BLaER1 treated with 17β-estradiol and CSF1 and Interleukin-3, amounts not matched to agents 10 nM and 100 nM (cell line): ENCODE measurements at regions not wholly inside any gene's neighbourhood (a gene's known extent, or its start where the extent isn't known, plus 50 kb on each side); places are given as distances from the start of the nearest gene placed in this dataset.

Source experiments
- H3K27ac ChIP-seq, 11 experiments: shearing (Covaris generic); formaldehyde crosslinking; 2 replicates each; pipeline ENCODE4 v1.8.1; 2022
- H3K27me3 ChIP-seq, 11 experiments: shearing (Covaris generic); formaldehyde crosslinking; 2 replicates each; pipeline ENCODE4 v1.8.1; 2022
- H3K36me3 ChIP-seq, 11 experiments: shearing (Covaris generic); formaldehyde crosslinking; 2 replicates each; pipeline ENCODE4 v1.8.1; 2022
- H3K4me1 ChIP-seq, 10 experiments: shearing (Covaris generic); formaldehyde crosslinking; 2 replicates each; pipeline ENCODE4 v1.8.1; 2022
- H3K4me2 ChIP-seq, 11 experiments: shearing (Covaris generic); formaldehyde crosslinking; 2 replicates each; pipeline ENCODE4 v1.8.1; 2022
- H3K4me3 ChIP-seq, 10 experiments: shearing (Covaris generic); formaldehyde crosslinking; 2 replicates each; pipeline ENCODE4 v1.8.1; 2022
- H3K9ac ChIP-seq, 11 experiments: shearing (Covaris generic); formaldehyde crosslinking; 2 replicates each; pipeline ENCODE4 v1.8.1; 2022
- H3K9me3 ChIP-seq, 11 experiments: shearing (Covaris generic); formaldehyde crosslinking; replicated peaks in 1 of 11; 2 replicates each; pipeline ENCODE4 v1.8.1; 2022
- H4K20me1 ChIP-seq, 11 experiments: shearing (Covaris generic); formaldehyde crosslinking; 2 replicates each; pipeline ENCODE4 v1.8.1; 2022
- Cebpa-rat ChIP-seq, 11 experiments: shearing (Covaris generic); IDR thresholded peaks; 2 replicates each; pipeline ENCODE4 v1.8.1; 2022

DNA sequence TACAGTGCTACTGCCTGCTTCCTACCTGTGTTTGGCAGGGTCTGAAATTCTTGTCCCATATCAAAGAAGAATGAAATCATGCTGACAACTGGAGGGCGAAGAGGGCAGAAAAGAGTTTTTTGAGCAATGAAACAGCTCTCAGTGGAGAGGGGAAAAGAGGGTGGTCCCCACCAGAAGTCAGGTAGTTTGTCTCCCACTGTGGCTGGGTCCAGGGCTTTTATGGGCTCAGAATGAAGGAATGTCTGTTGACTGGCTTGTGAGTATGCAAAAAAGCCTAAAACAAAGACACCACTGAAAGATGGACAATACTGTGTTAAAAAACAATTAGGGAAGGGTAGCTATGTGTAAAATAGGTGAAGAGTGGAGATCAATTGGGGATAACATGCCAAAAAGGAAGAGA is 115.0 kb downstream of the ADAM29 start:
- Histone ChIP-seq H3K36me3 (peaks cover 0 to 8% (median 0%) of the 10 kb centered on the region in 11 experiments; a peak in 1 of 22 replicates), H3K4me1 (peaks cover 0 to 5% (median 0%) of the 10 kb centered on the region in 10 experiments; a peak in 2 of 20 replicates), H4K20me1 (no peaks in the 10 kb centered on the region), H3K9ac (no peak overlapping the region), H3K4me2 (no peak overlapping the region), H3K4me3 (no peak overlapping the region), H3K27me3 (no peaks in the 10 kb centered on the region), H3K27ac (no peak overlapping the region), H3K9me3 (peaks cover 30 to 53% (median 44%) of the 10 kb centered on the region in 11 experiments)
- TF ChIP-seq Cebpa-rat (IDR thresholded peaks at IDR 0.05): no peak

DNA sequence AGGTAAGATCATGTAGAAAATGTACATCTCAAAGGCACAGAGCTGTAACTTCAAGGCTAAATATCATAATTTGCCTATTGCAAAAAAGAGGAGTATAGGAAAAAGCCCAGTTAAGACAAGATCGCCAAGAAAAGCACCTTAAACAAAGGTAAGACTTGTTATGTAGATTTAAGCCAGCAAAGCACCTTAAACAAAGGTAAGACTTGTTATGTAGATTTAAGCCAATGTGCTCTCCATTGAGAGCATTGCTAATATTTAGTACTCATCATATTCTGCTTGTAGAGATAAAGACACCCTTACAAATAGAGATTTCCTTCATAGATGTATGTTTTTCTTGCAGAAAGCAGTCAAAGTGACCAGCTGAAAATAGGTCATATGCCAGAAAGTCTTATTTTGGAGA is 115.8 kb downstream of the ADAM29 start:
- peaks cover 0 to 8% (median 0%) of the 10 kb centered on the region in 11 experiments; a peak in 1 of 22 replicates for H3K36me3 ChIP-seq
- H4K20me1 ChIP-seq: no peaks in the 10 kb centered on the region
- peak overlapping the region in 2 of 11 experiments; percentile 5 to 10; a peak in 1 of 22 replicates for H3K4me2 ChIP-seq
- peaks cover 0 to 5% (median 0%) of the 10 kb centered on the region in 10 experiments; a peak in 2 of 20 replicates for H3K4me1 ChIP-seq
- H3K4me3 ChIP-seq: no peak overlapping the region
- peaks cover 24 to 45% (median 36%) of the 10 kb centered on the region in 11 experiments for H3K9me3 ChIP-seq
- H3K27ac ChIP-seq: no peak overlapping the region
- no peak for TF ChIP-seq Cebpa-rat (IDR thresholded peaks at IDR 0.05)
- no peaks in the 10 kb centered on the region for H3K27me3 ChIP-seq
- no peak overlapping the region for H3K9ac ChIP-seq

DNA sequence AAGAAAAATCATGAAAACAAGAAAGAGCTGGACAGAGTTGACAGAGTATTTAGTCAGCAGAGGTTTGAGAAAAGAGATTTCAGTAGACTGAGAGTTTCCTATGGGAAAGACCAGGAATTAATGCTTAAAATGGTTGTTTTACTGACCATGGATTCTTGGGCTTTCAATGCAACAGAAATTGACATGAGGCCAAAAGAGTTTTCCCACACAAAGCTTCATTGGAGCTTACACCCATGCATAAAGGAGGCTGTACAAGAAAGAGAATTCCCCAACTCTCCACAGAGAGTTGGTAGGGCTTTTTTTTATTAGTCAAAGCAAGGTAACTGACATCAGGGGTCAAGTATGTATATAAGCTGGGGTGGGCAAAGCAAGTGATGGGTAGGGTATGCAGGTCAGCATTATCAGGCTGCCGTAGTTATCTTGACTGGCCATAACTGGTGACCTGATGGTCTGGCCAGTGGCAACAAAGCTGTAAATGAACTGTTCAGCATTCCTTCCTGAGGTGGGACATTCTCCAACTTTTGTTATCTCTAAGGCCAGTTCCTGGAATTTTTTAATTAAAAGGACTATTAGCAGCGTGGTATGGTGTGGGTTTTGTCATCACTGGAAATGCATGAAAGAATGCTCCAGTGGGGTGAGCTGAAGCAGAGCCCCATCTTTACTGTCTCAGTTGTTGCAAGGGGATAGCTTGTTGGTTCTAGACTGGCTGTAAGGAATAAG is 117.0 kb downstream of the ADAM29 start:
- Histone ChIP-seq H4K20me1 (no peaks in the 10 kb centered on the region), H3K9ac (no peak overlapping the region), H3K36me3 (peaks cover 0 to 8% (median 0%) of the 10 kb centered on the region in 11 experiments; a peak in 1 of 22 replicates), H3K27ac (no peak overlapping the region), H3K4me1 (peaks cover 0 to 5% (median 0%) of the 10 kb centered on the region in 10 experiments; a peak in 2 of 20 replicates), H3K4me3 (no peak overlapping the region), H3K27me3 (no peaks in the 10 kb centered on the region), H3K9me3 (peaks cover 22 to 38% (median 31%) of the 10 kb centered on the region in 11 experiments), H3K4me2 (no peak overlapping the region)
- TF ChIP-seq Cebpa-rat (IDR thresholded peaks at IDR 0.05): no peak

DNA sequence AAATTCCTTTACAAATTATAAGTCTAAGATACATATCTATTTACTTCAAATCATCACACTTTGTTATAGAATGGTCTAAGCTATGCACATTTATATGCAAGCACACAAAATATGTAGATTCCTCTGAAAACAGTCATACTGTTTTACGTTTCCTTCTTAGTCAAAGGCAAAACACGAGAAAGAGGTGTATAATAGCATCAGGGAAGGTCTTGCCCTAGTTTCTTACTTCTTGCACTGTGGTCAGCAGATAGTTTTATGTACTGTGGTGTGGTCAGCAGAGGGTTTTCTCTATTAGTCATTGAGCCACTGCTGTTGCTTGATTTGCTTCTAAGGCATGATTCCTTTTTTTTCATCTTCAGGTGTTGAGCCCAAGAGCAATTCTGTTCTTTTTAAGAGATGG is 117.7 kb downstream of the ADAM29 start:
- Histone ChIP-seq H3K9ac (no peak overlapping the region), H3K9me3 (peaks cover 22 to 38% (median 31%) of the 10 kb centered on the region in 11 experiments), H3K27ac (no peak overlapping the region), H3K4me1 (peaks cover 0 to 5% (median 0%) of the 10 kb centered on the region in 10 experiments; a peak in 2 of 20 replicates), H3K4me3 (no peak overlapping the region), H4K20me1 (no peaks in the 10 kb centered on the region), H3K27me3 (no peaks in the 10 kb centered on the region), H3K4me2 (no peak overlapping the region), H3K36me3 (peaks cover 0 to 8% (median 0%) of the 10 kb centered on the region in 11 experiments; a peak in 1 of 22 replicates)
- TF ChIP-seq Cebpa-rat (IDR thresholded peaks at IDR 0.05): no peak

DNA sequence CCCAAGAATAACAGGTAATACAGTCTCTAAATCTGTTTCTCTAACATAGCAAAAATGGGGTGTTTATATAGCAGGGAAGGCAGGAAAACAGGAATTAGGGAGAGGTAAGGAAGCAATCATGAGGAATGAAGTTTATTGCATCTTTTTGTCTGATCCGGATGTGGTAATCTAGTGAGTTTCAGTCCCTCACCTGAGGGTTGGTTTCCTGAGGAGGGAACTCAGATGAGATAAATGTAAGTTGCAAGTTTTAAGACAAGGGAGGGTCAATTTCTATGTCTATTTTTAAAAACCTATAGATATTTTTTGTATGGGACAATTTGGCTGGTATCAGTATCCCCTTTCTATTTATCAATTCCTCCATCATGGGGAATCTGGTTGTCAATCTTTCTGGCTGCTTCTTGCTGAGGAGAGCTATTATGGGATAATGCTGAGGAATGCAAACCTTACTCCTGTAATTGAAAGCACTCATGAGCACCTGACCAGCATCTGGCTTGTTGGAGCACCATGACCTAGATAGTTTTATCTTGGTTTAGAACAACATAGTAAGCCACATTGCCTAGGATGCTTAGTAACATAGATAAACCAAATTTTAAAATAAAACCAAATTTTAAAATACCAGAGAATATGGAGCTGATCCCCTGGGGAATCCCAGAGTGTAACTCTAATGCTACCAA is 130.1 kb downstream of the ADAM29 start:
- no peaks in the 10 kb centered on the region for H3K27me3 ChIP-seq
- H3K9me3 ChIP-seq: peaks cover 11 to 19% (median 15%) of the 10 kb centered on the region in 11 experiments
- H3K9ac ChIP-seq: no peak overlapping the region
- no peak overlapping the region for H3K27ac ChIP-seq
- H3K36me3 ChIP-seq: no peaks in the 10 kb centered on the region
- H3K4me3 ChIP-seq: no peak overlapping the region
- H4K20me1 ChIP-seq: no peaks in the 10 kb centered on the region
- TF ChIP-seq Cebpa-rat (IDR thresholded peaks at IDR 0.05): no peak
- H3K4me1 ChIP-seq: no peaks in the 10 kb centered on the region
- no peak overlapping the region for H3K4me2 ChIP-seq

DNA sequence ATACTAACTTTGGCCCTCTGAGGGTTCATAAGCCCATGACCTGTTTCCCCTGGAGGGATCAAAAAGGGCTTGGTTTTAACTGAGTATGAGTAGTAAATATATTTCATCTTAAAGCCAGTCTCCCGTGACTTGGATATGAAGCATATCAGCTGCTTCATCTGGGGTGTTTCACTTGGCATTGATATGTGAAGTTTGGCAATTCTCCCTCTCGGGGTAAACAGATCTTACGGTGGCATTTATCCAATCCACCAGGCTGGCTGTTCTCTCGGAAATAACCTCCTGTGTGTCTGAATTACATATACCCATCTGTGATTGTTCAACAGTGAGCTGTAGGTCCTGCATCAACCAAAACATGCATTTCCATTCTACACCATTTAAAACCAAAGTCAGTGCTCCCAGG is 130.7 kb downstream of the ADAM29 start:
- H3K4me3 ChIP-seq: no peak overlapping the region
- H4K20me1 ChIP-seq: no peaks in the 10 kb centered on the region
- H3K27ac ChIP-seq: no peak overlapping the region
- no peak overlapping the region for H3K4me2 ChIP-seq
- no peak for TF ChIP-seq Cebpa-rat (IDR thresholded peaks at IDR 0.05)
- H3K36me3 ChIP-seq: no peaks in the 10 kb centered on the region
- H3K4me1 ChIP-seq: no peaks in the 10 kb centered on the region
- H3K9me3 ChIP-seq: peaks cover 5 to 14% (median 9%) of the 10 kb centered on the region in 11 experiments; a peak in 21 of 22 replicates
- no peaks in the 10 kb centered on the region for H3K27me3 ChIP-seq
- no peak overlapping the region for H3K9ac ChIP-seq

DNA sequence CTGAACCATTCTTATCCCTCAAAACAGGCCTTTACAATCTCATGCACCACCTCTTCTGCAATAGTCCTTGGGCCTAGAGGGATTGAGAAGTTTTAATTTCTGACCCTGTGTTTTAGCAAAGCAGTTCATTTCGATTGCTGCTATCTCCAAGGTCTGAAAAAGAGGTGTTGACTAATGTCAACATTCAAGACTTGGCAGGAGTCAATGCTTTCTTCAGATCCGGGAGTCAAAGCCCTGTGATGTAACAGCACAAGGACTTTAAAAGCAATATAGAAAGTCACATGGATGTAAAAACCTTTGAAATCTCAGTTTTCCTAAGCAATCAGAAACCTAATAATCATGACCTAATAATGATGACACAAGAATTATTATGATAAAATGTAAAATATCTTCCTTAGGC is 133.8 kb downstream of the ADAM29 start:
- no peak overlapping the region for H3K27ac ChIP-seq
- H4K20me1 ChIP-seq: no peaks in the 10 kb centered on the region
- H3K4me2 ChIP-seq: no peak overlapping the region
- no peaks in the 10 kb centered on the region for H3K36me3 ChIP-seq
- peaks cover 0 to 18% (median 12%) of the 10 kb centered on the region in 11 experiments; a peak in 17 of 22 replicates for H3K9me3 ChIP-seq
- H3K9ac ChIP-seq: no peak overlapping the region
- no peak overlapping the region for H3K4me3 ChIP-seq
- no peak for TF ChIP-seq Cebpa-rat (IDR thresholded peaks at IDR 0.05)
- no peaks in the 10 kb centered on the region for H3K4me1 ChIP-seq
- H3K27me3 ChIP-seq: no peaks in the 10 kb centered on the region

DNA sequence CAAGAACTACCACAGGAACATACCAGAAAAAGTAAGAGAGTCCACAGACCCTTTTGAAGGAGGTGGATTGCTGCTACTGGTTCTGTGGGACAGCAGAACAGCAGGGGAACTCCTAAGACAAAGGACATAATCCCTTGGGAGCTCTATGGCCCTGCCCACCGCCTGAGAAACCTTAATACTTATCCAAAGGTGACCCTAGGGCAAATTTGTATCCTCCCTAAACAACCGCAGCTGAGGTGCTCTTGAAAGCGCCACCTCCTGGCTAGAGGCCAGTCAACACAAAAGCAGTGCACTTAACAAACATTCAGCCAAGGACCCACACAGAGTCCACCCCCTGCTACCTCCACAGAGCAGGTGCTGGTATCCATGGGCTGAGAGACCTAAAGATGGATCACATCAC is 136.8 kb downstream of the ADAM29 start:
- TF ChIP-seq Cebpa-rat (IDR thresholded peaks at IDR 0.05): no peak
- H4K20me1 ChIP-seq: no peaks in the 10 kb centered on the region
- no peak overlapping the region for H3K4me3 ChIP-seq

DNA sequence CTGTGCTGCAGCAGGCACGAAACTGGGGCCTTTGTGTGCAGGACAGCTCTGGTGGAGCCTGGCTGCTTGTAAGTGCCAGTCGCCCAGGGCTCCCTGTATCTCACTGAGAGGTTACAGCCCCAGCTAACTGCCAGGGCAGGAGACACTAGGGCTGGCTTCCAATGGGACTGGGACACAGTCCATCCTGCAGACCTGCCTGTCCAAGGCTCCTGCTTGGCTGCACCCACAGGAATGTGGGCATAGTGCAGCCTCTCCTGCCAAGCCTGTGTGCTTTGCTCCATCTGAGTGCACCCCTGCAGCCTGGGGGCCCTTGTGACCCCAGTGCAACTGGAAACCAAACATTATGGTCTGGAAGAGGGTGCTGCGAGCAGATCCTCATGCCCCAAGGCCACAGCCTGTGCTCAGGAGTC is 144.0 kb downstream of the ADAM29 start:
- Histone ChIP-seq H3K9me3 (peaks cover 0 to 11% (median 5%) of the 10 kb centered on the region in 11 experiments; a peak in 6 of 22 replicates), H4K20me1 (no peaks in the 10 kb centered on the region), H3K27me3 (no peaks in the 10 kb centered on the region), H3K4me2 (no peak overlapping the region), H3K27ac (no peak overlapping the region), H3K9ac (no peak overlapping the region), H3K4me3 (no peak overlapping the region), H3K4me1 (peaks cover 6 to 11% (median 7%) of the 10 kb centered on the region in 10 experiments; a peak in 19 of 20 replicates), H3K36me3 (no peaks in the 10 kb centered on the region)
- TF ChIP-seq Cebpa-rat (IDR thresholded peaks at IDR 0.05): no peak

More for the DNA sequence above, 136.8 kb downstream of the ADAM29 start:
- no peaks in the 10 kb centered on the region for H3K27me3 ChIP-seq
- H3K9ac ChIP-seq: no peak overlapping the region
- H3K27ac ChIP-seq: no peak overlapping the region
- H3K36me3 ChIP-seq: no peaks in the 10 kb centered on the region
- H3K9me3 ChIP-seq: peaks cover 0 to 18% (median 12%) of the 10 kb centered on the region in 11 experiments; a peak in 17 of 22 replicates
- no peaks in the 10 kb centered on the region for H3K4me1 ChIP-seq
- H3K4me2 ChIP-seq: no peak overlapping the region
